Astrocyte (in vitro differentiated cells and primary cell): ENCODE measurements at regions not wholly inside any gene's neighbourhood (a gene's known extent, or its start where the extent isn't known, plus 50 kb on each side); places are given as distances from the start of the nearest gene placed in this dataset.

Experiments
- DNase-seq: peaks from one replicate; pipeline ENCODE4 v3.0.0-alpha.2; 2010; ENCODE audit warnings: low read depth
- FAIRE-seq: peaks from 2 replicates; lab custom pipeline; 2011; peaks lifted over from hg19 to GRCh38; lab: Jason Lieb, UNC
- H2AFZ ChIP-seq: 2 replicates; pipeline ENCODE4 v1.6.0; 2012; ENCODE audit warnings: low read depth, low read length, inconsistent platforms
- H3K27ac ChIP-seq: 2 replicates; pipeline ENCODE4 v1.5.1; 2011; ENCODE audit warnings: low read depth, low read length, inconsistent platforms
- H3K27me3 ChIP-seq: 2 replicates; pipeline ENCODE4 v1.6.0; 2011; ENCODE audit warnings: low read length, inconsistent platforms; ENCODE audit not compliant: insufficient read depth
- H3K36me3 ChIP-seq: 2 replicates; pipeline ENCODE4 v1.5.1; 2011; ENCODE audit warnings: low read length, inconsistent platforms; ENCODE audit not compliant: insufficient read depth
- H3K4me1 ChIP-seq: 2 replicates; pipeline ENCODE4 v1.5.1; 2011; ENCODE audit warnings: low read length, inconsistent platforms; ENCODE audit not compliant: insufficient read depth
- H3K4me2 ChIP-seq: 2 replicates; pipeline ENCODE4 v1.6.0; 2012; ENCODE audit warnings: low read length, inconsistent platforms
- H3K4me3 ChIP-seq: 2 replicates; pipeline ENCODE4 v1.5.1; 2011; ENCODE audit warnings: low read depth, mild to moderate bottlenecking, low read length, inconsistent platforms; ENCODE audit not compliant: insufficient read depth
- H3K79me2 ChIP-seq: 2 replicates; pipeline ENCODE4 v1.6.0; 2012; ENCODE audit warnings: mild to moderate bottlenecking, low read length, inconsistent platforms; ENCODE audit not compliant: insufficient read depth
- H3K9ac ChIP-seq: 2 replicates; pipeline ENCODE4 v1.6.0; 2012; ENCODE audit warnings: mild to moderate bottlenecking, low read length, inconsistent platforms
- H3K9me3 ChIP-seq: 2 replicates; pipeline ENCODE4 v1.5.1; 2012; ENCODE audit warnings: low read depth, mild to moderate bottlenecking, low read length, inconsistent platforms; ENCODE audit not compliant: insufficient read depth
- H4K20me1 ChIP-seq: 2 replicates; pipeline ENCODE4 v1.6.0; 2012; ENCODE audit warnings: low read length, inconsistent platforms; ENCODE audit not compliant: insufficient read depth
- H3K27ac Mint-ChIP-seq: one replicate; pipeline ENCODE4 v1.8.0; 2021; ENCODE audit warnings: mild to moderate bottlenecking, mixed read lengths; ENCODE audit not compliant: unreplicated experiment
- H3K27me3 Mint-ChIP-seq: one replicate; pipeline ENCODE4 v1.8.0; 2021; ENCODE audit warnings: low read depth, mixed read lengths; ENCODE audit not compliant: unreplicated experiment
- H3K36me3 Mint-ChIP-seq: one replicate; pipeline ENCODE4 v1.8.0; 2021; ENCODE audit warnings: low read depth, mixed read lengths; ENCODE audit not compliant: unreplicated experiment
- H3K4me1 Mint-ChIP-seq: one replicate; pipeline ENCODE4 v1.8.0; 2021; ENCODE audit warnings: low read depth, mixed read lengths; ENCODE audit not compliant: unreplicated experiment
- H3K4me3 Mint-ChIP-seq: one replicate; pipeline ENCODE4 v1.8.0; 2021; ENCODE audit warnings: mild to moderate bottlenecking, moderate library complexity, mixed read lengths; ENCODE audit not compliant: unreplicated experiment
- H3K9me3 Mint-ChIP-seq: one replicate; pipeline ENCODE4 v1.8.0; 2021; ENCODE audit warnings: mild to moderate bottlenecking, mixed read lengths; ENCODE audit not compliant: unreplicated experiment
- EZH2 ChIP-seq: IDR thresholded peaks from 2 replicates; pipeline ENCODE4 v1.6.1; 2012; ENCODE audit warnings: mild to moderate bottlenecking, low read length, inconsistent platforms; ENCODE audit not compliant: insufficient read depth
- TF ChIP-seq, protein P1 (sequence below): IDR thresholded peaks from 2 replicates; pipeline ENCODE4 v1.5.1; 2011; ENCODE audit warnings: low read depth, mild to moderate bottlenecking, inconsistent platforms, low read length, moderate library complexity; ENCODE audit not compliant: insufficient read depth

- no peak for TF ChIP-seq EZH2
- TF ChIP-seq, protein P1, sequence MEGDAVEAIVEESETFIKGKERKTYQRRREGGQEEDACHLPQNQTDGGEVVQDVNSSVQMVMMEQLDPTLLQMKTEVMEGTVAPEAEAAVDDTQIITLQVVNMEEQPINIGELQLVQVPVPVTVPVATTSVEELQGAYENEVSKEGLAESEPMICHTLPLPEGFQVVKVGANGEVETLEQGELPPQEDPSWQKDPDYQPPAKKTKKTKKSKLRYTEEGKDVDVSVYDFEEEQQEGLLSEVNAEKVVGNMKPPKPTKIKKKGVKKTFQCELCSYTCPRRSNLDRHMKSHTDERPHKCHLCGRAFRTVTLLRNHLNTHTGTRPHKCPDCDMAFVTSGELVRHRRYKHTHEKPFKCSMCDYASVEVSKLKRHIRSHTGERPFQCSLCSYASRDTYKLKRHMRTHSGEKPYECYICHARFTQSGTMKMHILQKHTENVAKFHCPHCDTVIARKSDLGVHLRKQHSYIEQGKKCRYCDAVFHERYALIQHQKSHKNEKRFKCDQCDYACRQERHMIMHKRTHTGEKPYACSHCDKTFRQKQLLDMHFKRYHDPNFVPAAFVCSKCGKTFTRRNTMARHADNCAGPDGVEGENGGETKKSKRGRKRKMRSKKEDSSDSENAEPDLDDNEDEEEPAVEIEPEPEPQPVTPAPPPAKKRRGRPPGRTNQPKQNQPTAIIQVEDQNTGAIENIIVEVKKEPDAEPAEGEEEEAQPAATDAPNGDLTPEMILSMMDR, result no peak
- no peak overlapping the region for H3K4me2 ChIP-seq
- H3K36me3 Mint-ChIP-seq, result no peaks in the 10 kb centered on the region
- no peaks in the 10 kb centered on the region for H3K9me3 Mint-ChIP-seq
- peaks cover 3% of the 10 kb centered on the region for H3K9me3 ChIP-seq
- H3K4me3 Mint-ChIP-seq, result no peak overlapping the region
- H3K27me3 ChIP-seq, result no peaks in the 10 kb centered on the region
- no peaks in the 10 kb centered on the region for H3K4me1 ChIP-seq
- no peak overlapping the region for H3K27ac Mint-ChIP-seq
- no peaks in the 10 kb centered on the region for H4K20me1 ChIP-seq
- H3K4me1 Mint-ChIP-seq, result peaks cover 11% of the 10 kb centered on the region
- H3K4me3 ChIP-seq, result no peak overlapping the region
- DNase-seq (no peak), FAIRE-seq (no peak)
- no peak overlapping the region for H2AFZ ChIP-seq
- H3K27me3 Mint-ChIP-seq, result no peaks in the 10 kb centered on the region
- no peak overlapping the region for H3K9ac ChIP-seq
- H3K36me3 ChIP-seq, result no peaks in the 10 kb centered on the region
- no peaks in the 10 kb centered on the region for H3K79me2 ChIP-seq
- H3K27ac ChIP-seq, result no peak overlapping the region
Measured at GRCh38 chr1:194159941-194160340, 973.5 kb upstream of the B3GALT2 start.

- H3K9me3 Mint-ChIP-seq, result no peaks in the 10 kb centered on the region
- FAIRE-seq, result no peak
- no peaks in the 10 kb centered on the region for H3K36me3 Mint-ChIP-seq
Measured at GRCh38 chr1:194155962-194156361, 969.5 kb upstream of the B3GALT2 start.

DNA sequence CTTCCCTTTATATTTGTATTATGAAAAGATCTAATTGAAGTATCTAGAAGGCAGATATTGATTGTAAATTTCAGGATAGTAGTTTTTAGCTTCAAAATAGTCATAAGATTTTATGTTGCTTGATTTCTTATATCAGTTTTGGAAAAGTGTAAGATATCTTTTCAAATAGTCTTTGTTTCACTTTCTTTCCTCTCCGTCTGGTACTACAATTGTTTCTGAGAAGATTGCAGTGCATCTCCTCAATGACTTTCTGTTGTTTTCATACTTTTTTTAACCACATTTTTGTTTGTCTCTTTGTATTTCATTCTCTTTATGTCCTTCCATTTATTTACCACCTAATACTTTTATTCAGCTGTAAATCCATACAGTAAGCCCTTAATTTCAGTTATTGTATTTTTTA, 964.6 kb upstream of the B3GALT2 start:
- Histone ChIP-seq H3K27ac (no peak overlapping the region), H3K9me3 (no peaks in the 10 kb centered on the region), H2AFZ (no peak overlapping the region), H3K27me3 (no peaks in the 10 kb centered on the region), H3K4me3 (no peak overlapping the region), H4K20me1 (no peaks in the 10 kb centered on the region), H3K4me1 (no peaks in the 10 kb centered on the region), H3K9ac (no peak overlapping the region), H3K36me3 (no peaks in the 10 kb centered on the region), H3K4me2 (no peak overlapping the region), H3K79me2 (no peaks in the 10 kb centered on the region)
- no peak for TF ChIP-seq EZH2
- TF ChIP-seq, protein P1, result no peak
- no peaks in the 10 kb centered on the region for H3K4me1 Mint-ChIP-seq
- H3K27ac Mint-ChIP-seq, result no peak overlapping the region
- DNase-seq (no peak), FAIRE-seq (no peak)
- no peak overlapping the region for H3K4me3 Mint-ChIP-seq
- H3K27me3 Mint-ChIP-seq, result no peaks in the 10 kb centered on the region
- H3K9me3 Mint-ChIP-seq, result no peaks in the 10 kb centered on the region
- no peaks in the 10 kb centered on the region for H3K36me3 Mint-ChIP-seq

More at GRCh38 chr1:194155962-194156361, 969.5 kb upstream of the B3GALT2 start:
- H3K4me3 Mint-ChIP-seq, result no peak overlapping the region
- no peak overlapping the region for H3K27ac ChIP-seq
- TF ChIP-seq, protein P1, result no peak
- TF ChIP-seq EZH2, result no peak
- H3K36me3 ChIP-seq, result no peaks in the 10 kb centered on the region
- H2AFZ ChIP-seq, result no peak overlapping the region
- H3K27me3 ChIP-seq, result no peaks in the 10 kb centered on the region
- no peak overlapping the region for H3K27ac Mint-ChIP-seq
- H3K27me3 Mint-ChIP-seq, result no peaks in the 10 kb centered on the region
- no peak overlapping the region for H3K9ac ChIP-seq
- no peak overlapping the region for H3K4me3 ChIP-seq
- no peak overlapping the region for H3K4me2 ChIP-seq
- DNase-seq, result no peak
- H3K9me3 ChIP-seq, result peaks cover 3% of the 10 kb centered on the region
- H3K79me2 ChIP-seq, result no peaks in the 10 kb centered on the region
- no peaks in the 10 kb centered on the region for H3K4me1 ChIP-seq
- no peaks in the 10 kb centered on the region for H4K20me1 ChIP-seq
- no peaks in the 10 kb centered on the region for H3K4me1 Mint-ChIP-seq
